HepG2 (cell line): ENCODE measurements at regions not wholly inside any gene's neighbourhood (a gene's known extent, or its start where the extent isn't known, plus 50 kb on each side); places are given as distances from the start of the nearest gene placed in this dataset.

Source experiments
- ATF6 ChIP-seq: sonication (generic); formaldehyde crosslinking; conservative IDR thresholded peaks from 2 replicates; pipeline ENCODE4 v1.4.0; 2020; ENCODE audit warnings: missing genetic modification reagents
- CBFB ChIP-seq: sonication (generic); formaldehyde crosslinking; IDR thresholded peaks from 2 replicates; pipeline ENCODE4 v1.4.0; 2020; ENCODE audit warnings: missing genetic modification reagents
- CCDC6 ChIP-seq: sonication (generic); formaldehyde crosslinking; IDR thresholded peaks from 2 replicates; pipeline ENCODE4 v1.8.1; 2022; ENCODE audit warnings: mild to moderate bottlenecking, missing genetic modification reagents, moderate library complexity
- ESRRA ChIP-seq: sonication (generic); formaldehyde crosslinking; IDR thresholded peaks from 2 replicates; pipeline ENCODE4 v1.5.1; 2020; ENCODE audit warnings: mild to moderate bottlenecking, low read depth, missing genetic modification reagents
- ETV6 ChIP-seq: sonication (generic); formaldehyde crosslinking; conservative IDR thresholded peaks from 2 replicates; pipeline ENCODE4 v1.4.0; 2020; ENCODE audit warnings: missing genetic modification reagents
- FOXA3 ChIP-seq: IDR thresholded peaks from 2 replicates; pipeline ENCODE4 v1.6.1; 2016; ENCODE audit warnings: missing genetic modification reagents, missing compliant biosample characterization
- FOXO1 ChIP-seq: sonication (generic); formaldehyde crosslinking; IDR thresholded peaks from 2 replicates; pipeline ENCODE4 v1.4.0; 2020; ENCODE audit warnings: missing genetic modification reagents
- GATAD2A ChIP-seq: IDR thresholded peaks from 2 replicates; pipeline ENCODE4 v1.6.1; 2016
- HCFC1 ChIP-seq: fragments of 150-350 bp; IDR thresholded peaks from 2 replicates; pipeline ENCODE4 v1.6.1; 2014; ENCODE audit warnings: low read depth, low read length
- HNF1A ChIP-seq, 2 experiments: sonication (generic) in 1 of 2; formaldehyde crosslinking in 1 of 2; IDR thresholded peaks; 2 replicates each; pipeline versions ENCODE4 v1.4.0 to v1.6.1; 2016 to 2020; ENCODE audit warnings: borderline replicate concordance in 1 of 2, low read depth in 1 of 2, mild to moderate bottlenecking in 1 of 2, missing genetic modification reagents in 1 of 2
- HNRNPLL ChIP-seq: fragments of 200-400 bp; formaldehyde crosslinking; IDR thresholded peaks from 2 replicates; pipeline ENCODE4 v1.6.1; 2017; ENCODE audit warnings: mild to moderate bottlenecking, low read depth, low read length; ENCODE audit not compliant: poor library complexity, severe bottlenecking
- HOXA7 ChIP-seq: sonication (generic); formaldehyde crosslinking; IDR thresholded peaks from 2 replicates; pipeline ENCODE4 v1.8.1; 2022; ENCODE audit warnings: mild to moderate bottlenecking, missing genetic modification reagents, moderate library complexity
- REL ChIP-seq: sonication (generic); formaldehyde crosslinking; conservative IDR thresholded peaks from 2 replicates; pipeline ENCODE4 v1.8.0; 2022; ENCODE audit warnings: mild to moderate bottlenecking, missing genetic modification reagents, moderate library complexity
- SAFB2 ChIP-seq: sonication (generic); formaldehyde crosslinking; IDR thresholded peaks from 2 replicates; pipeline ENCODE4 v1.5.1; 2020; ENCODE audit warnings: missing genetic modification reagents, low read depth, mild to moderate bottlenecking, borderline replicate concordance
- SIX1 ChIP-seq: sonication (generic); formaldehyde crosslinking; IDR thresholded peaks from 2 replicates; pipeline ENCODE4 v1.4.0; 2020; ENCODE audit warnings: missing genetic modification reagents, borderline replicate concordance
- SRY ChIP-seq: sonication (generic); formaldehyde crosslinking; IDR thresholded peaks from 2 replicates; pipeline ENCODE4 v1.8.0; 2022; ENCODE audit warnings: mild to moderate bottlenecking, missing genetic modification reagents
- ZFP62 ChIP-seq: sonication (generic); formaldehyde crosslinking; IDR thresholded peaks from 2 replicates; pipeline ENCODE4 v1.4.0; 2020; ENCODE audit warnings: missing genetic modification reagents
- ZNF124 ChIP-seq: sonication (generic); formaldehyde crosslinking; IDR thresholded peaks from 2 replicates; pipeline ENCODE4 v1.4.0; 2020; ENCODE audit warnings: missing genetic modification reagents
- ZNF282 ChIP-seq: fragments of 450-650 bp; IDR thresholded peaks from 2 replicates; pipeline ENCODE4 v1.6.1; 2018; ENCODE audit not compliant: partially characterized antibody
- ZNF878 ChIP-seq: sonication (generic); formaldehyde crosslinking; IDR thresholded peaks from 2 replicates; pipeline ENCODE4 v1.8.1; 2023; ENCODE audit warnings: mild to moderate bottlenecking, missing genetic modification reagents, moderate library complexity
- TF ChIP-seq, protein P1 (sequence below): sonication (generic); formaldehyde crosslinking; IDR thresholded peaks from 2 replicates; pipeline ENCODE4 v1.5.1; 2020; ENCODE audit warnings: missing genetic modification reagents, mild to moderate bottlenecking, borderline replicate concordance

DNA sequence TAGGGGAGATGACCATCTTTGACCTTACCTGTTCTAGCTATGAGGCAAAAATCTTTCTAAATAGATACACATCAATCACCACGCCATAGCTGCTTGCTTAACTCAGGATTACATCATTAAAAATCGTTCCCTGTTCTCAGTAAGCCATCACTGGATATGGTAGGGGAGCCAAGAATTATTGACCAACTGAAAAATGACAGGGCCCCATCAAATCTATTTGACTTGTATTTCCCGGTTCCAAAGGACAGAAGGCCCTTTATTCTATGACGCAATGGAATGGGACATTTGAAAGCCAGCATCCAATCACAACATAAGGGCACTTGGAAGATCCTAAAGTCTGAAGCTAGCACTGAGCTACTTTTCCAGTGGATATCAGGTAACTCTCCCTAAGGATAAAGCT is 75.6 kb upstream of the NOCT start (continued):
- TF ChIP-seq HNF1A (IDR thresholded peaks at IDR 0.05; ENCODE audit: low read depth): no peak
- TF ChIP-seq HNF1A (CRISPR knock-in tag; IDR thresholded peaks at IDR 0.05; ENCODE audit: borderline replicate concordance): no peak
- TF ChIP-seq HCFC1: no peak
- TF ChIP-seq ZNF124 (CRISPR knock-in tag): no peak
- TF ChIP-seq FOXO1 (CRISPR knock-in tag): no peak
- TF ChIP-seq GATAD2A (CRISPR knock-in tag): peak; percentile 60
- TF ChIP-seq ZNF282: no peak
- TF ChIP-seq REL: no peak
- no peak for TF ChIP-seq HOXA7 (CRISPR knock-in tag)
- TF ChIP-seq SRY (CRISPR knock-in tag): no peak
- 0 out of 2 replicates have a peak, but pooled peaks have one; percentile 42 for TF ChIP-seq SIX1 (CRISPR knock-in tag)
- TF ChIP-seq ZNF878 (CRISPR knock-in tag): no peak
- TF ChIP-seq ETV6 (CRISPR knock-in tag): no peak
- no peak for TF ChIP-seq CBFB (CRISPR knock-in tag)
- TF ChIP-seq, protein P1, sequence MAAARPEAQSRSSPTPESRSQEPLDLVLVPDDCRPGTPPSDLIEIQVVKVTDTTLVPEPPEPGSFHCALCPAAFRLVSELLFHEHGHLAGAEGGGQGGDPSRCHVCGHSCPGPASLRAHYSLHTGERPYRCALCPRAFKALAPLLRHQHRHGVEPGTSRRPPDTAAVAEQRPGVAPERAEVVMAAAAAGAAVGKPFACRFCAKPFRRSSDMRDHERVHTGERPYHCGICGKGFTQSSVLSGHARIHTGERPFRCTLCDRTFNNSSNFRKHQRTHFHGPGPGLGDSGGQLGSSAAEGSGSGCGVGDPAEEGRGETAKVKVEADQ: no peak
- peak; percentile 45; the same call in 1 of the 2 replicates for TF ChIP-seq ESRRA (CRISPR knock-in tag)
- no peak for TF ChIP-seq SAFB2 (CRISPR knock-in tag)
- TF ChIP-seq ZFP62 (CRISPR knock-in tag): no peak
- TF ChIP-seq FOXA3 (CRISPR knock-in tag): no peak
- TF ChIP-seq ATF6 (CRISPR knock-in tag): no peak
- no peak for TF ChIP-seq HNRNPLL
- TF ChIP-seq CCDC6: no peak
